Stimulated activated CD4-positive, alpha-beta T cell treated with anti-CD3 and anti-CD28 coated beads, TNF-alpha, amount 100 ng/mL, for 1 hour (primary cell): ENCODE measurements at regions not wholly inside any gene's neighbourhood (a gene's known extent, or its start where the extent isn't known, plus 50 kb on each side); places are given as distances from the start of the nearest gene placed in this dataset.
"Not testable (repeated sequence)": the region's sequence is repeated elsewhere in the genome, so short reads cannot be mapped to it uniquely, and the experiment has no call there.

ENCODE experiments used
- DNase-seq, 3 donors: peaks; one replicate each; pipeline ENCODE4 v3.0.0-alpha.2; 2020; ENCODE audit warnings: low read depth in 3 of 3, low spot score in 1 of 3

DNA sequence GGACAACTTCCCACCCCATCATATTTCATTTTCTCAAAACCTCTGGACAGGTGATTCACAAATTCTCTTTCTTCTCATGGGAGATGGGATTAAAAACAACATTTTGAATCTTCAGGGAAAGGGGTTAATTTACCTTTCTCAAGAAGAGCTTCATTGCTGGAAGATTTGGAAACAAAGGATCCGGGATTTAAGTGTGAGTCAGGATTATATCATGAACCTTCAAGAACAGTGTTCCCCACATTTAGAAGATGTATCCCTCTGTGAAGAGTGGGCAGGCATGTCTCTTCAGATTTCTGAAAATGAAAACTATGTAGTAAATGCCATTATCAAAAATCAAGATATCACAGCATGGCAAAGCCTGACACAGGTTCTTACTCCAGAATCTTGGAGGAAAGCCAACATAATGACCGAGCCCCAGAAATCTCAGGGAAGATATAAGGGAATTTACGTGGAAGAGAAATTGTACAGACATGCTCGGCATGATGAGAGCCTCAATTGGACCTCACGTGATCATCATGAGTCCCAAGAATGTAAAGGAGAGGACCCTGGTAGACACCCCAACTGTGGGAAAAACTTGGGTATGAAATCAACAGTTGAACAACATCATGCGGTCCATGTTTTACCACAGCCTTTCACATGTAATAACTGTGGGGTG, 99.5 kb upstream of the GPR39 start:
- not testable (repeated sequence) for DNase-seq

DNA sequence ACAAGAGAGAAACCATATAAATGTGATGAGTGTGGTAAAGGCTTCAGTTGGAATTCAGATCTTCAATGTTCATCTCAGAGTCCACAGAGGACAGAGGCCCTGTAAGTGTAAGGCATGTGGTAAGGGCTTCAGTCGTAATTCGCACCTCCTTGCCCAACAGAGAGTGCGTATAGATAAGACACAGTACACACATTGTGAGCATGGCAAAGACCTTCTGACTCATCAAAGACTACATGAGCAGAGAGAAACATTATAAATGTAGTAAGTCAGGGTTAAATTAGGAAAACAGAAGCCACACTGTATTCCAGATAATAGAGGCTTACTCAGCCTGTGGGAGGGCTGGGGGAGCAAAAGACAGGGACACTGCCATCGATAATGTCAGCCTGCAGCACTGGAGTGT, 98.1 kb upstream of the GPR39 start:
- DNase-seq: not testable (repeated sequence)

DNA sequence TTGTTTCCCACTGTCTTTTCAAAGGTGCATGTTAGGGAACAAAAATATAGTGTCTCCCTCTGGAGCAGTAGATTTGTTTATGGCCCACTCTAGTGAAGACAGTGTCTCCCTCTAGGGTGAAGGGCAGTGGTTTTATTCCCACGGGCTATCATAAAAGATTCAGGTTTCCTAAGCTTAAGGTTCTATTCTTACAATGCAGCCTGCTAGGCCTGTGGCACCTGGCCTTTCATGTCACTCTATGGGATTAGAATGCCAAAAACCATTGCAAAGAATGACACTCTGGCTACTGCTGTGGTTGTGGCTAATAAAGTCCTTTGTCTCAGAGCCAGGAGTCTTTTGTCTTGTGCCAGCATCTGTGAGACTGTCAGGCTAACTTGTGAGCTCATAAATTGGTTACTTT, 92.6 kb upstream of the GPR39 start:
- DNase-seq: not testable (repeated sequence)

DNA sequence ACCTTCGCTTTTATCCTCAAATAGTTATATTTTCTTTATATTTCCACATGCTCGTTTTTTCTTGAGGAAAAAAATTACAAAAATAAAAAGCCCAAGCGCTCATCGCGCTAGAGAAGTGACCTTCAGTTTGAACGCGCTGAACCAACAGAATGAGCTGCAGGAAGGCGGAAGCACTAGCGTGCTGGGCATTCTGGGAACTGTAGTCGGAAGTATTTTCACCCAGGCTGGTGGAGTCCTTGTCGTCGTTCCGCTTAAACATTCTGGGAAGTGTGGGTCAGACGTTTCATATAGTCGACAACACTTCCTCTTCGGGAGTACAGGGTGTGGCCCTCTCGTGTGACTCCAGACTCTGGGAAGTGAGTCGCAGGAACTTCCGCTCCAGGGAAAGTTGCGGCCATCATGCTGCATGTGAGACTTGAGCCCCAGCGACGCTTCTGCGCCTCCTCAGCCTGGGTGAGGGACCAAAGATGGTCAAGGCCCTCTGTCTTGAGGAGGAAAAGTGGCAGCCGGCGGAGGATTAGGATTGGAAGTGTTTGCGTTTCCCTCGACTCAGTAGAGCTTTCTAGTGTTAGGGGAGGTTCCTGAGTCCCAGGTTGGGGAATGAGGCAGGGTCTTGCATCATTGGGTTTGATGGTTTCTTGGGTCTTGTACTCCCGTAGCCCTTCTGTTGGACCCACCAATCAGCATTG, 84.1 kb upstream of the GPR39 start:
- not testable (repeated sequence) for DNase-seq

DNA sequence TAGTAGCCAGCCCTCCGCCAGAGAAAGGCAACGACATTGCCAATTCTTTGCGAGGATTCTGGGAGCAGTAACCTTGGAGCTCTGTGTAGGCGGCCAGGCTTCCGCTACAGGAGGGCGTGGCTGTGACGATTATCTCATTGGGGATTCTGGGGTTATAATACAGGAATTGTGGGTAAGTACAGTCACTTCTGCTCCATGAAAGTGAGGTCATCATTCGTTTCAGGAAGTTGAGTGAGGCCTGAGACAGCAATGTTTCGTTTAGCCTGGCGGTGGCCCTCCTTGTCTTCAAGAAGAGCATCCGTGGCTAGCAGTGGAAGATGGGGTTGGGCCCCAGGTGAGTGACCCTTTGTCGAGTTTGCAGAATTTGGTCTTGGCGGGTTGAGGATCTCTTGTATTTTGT, 79.5 kb upstream of the GPR39 start:
- not testable (repeated sequence) for DNase-seq

DNA sequence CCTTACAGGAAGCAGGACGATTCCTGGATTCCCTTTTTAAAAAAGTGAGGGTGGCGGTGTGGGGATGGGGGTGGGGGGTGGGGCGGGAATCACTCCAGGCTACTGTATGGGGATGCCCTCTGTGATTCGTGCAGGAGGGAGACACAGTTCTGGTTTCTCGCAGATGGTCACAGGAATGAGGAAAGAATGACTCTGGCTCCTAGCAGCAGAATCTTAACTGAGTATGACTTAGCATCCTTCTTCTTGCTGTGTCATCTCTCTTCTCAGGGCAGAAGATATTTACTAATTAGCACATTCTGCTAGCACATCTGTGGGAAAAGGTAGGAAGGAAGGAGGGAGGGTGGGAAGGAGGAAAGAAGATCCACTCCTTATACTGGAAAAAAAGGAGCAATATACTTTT, 78.8 kb upstream of the GPR39 start:
- not testable (repeated sequence) for DNase-seq

DNA sequence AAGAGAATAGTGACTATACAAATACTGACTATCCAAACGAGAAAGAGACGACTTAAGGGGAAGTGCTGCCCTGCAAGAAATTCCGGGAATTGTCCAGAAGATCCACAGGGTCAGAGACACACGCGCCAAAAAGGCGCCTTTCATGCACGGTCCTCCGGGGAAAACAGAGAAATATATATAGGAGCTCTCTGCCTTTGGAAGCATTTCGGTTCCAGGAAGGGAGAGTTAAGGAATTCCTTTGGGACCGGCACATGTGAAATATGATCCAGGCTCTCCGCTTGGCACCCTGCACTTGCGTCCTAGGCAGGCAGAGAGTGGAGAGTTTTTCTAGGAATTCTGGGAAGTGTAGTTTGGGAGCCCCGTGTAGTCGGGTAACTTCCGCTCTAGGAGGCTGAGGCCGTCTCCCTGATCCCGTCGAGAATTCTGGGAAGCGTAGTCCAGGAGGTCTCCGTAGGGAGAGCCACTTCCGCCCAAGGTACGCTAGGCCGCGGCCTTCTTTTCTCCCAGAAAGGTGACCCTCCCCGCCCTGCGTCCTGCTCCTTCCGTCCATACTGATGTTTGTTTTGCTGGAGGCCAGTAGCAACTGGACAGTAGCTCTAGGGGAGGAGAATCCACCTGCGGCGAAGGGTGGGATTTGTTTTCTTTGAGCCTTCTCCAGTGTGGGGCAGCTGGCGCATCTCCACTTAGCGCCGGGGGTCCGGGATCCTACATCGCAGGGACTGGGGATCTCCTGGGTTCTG, 69.4 kb upstream of the GPR39 start:
- not testable (repeated sequence) for DNase-seq

DNA sequence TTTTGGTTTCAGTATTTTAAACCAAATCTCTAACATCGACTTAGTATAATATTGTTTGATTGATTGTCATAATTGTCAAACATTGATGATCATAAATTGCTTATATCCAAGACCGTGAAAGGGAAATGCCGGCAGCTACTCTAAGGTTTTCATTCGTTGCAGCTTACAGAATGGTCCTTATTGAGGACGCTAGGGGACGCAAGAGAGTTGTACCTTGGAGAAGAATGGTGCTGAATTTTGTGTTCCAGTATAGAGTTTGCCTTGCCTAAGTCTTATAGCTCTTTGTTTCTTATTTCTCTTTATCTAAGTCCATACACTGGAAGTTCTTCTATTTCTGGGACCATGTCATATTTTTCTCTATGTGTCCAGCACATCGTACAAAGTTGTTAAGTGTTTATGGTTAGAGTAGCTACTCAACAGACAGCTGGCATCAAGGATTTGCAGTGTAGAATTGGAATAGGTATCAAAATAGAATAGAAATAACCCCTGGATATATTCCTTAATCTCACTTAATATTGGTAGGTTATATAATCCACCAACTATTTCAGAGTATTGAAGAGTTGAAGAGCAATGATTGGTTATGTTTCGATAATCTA, 67.4 kb upstream of the GPR39 start:
- DNase-seq: not testable (repeated sequence)

DNA sequence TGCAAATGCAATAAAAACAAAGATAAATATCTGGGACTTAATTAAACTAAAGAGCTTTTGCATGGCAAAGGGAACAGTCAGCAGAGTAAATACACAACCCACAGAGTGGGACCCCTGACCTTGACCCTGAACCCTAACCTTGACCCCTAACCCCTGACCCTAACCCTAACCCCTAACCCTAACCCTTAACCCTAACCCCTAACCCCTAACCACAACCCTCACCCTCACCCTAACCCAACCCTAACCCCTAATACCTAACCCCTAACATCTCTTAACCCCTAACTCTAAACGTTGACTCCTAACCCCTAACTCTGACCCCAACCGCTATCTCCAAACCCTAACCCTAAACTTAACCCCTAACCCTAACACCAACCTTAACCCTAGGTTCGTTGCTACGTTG, 64.9 kb upstream of the GPR39 start:
- DNase-seq: not testable (repeated sequence)

DNA sequence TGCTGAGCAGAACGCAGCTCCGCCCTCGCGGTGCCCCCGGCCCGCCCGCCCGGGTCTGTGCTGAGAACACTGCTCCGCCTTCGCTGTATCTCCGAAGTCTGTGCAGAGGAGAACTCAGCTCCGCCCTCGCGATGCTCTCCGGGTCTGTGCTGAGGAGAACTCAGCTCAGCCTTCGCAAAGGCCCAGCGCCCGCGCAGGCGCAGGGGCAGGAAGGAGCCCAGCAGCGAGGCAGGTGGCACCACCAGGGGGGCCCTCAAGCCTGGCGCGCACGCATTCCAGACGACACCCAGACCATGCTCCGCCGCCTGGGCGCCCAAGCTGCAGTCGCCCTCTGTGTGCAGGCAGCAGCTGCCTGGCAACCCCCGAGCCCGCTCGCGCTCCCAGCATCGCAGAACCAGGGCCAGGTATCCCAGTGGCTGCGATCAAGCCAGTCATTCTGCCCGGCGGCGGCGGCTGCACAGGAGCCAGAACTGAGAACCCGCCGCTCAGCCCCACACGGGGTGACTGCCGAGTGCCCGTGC, 64.1 kb upstream of the GPR39 start:
- not testable (repeated sequence) for DNase-seq

DNA sequence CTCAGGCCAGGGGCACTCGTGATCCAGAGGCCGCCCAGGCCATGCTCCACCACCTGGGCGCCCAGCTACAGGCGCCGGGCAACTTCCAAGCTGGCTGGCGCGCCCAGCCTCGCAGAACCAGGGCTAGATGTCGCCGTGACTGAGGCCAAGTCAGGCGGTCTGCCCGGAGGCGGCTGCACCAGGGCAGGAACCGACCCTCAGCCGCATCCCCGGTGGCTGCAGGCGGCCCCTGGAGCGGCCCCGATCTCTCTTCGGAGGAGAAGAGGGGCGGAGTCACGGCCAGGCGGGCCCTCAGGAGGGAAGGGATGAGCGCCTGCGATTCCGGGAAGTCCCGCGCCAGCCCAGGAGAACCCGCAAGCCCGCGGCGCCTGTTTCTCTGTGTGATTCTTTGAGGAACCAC, 63.2 kb upstream of the GPR39 start:
- DNase-seq: not testable (repeated sequence)

DNA sequence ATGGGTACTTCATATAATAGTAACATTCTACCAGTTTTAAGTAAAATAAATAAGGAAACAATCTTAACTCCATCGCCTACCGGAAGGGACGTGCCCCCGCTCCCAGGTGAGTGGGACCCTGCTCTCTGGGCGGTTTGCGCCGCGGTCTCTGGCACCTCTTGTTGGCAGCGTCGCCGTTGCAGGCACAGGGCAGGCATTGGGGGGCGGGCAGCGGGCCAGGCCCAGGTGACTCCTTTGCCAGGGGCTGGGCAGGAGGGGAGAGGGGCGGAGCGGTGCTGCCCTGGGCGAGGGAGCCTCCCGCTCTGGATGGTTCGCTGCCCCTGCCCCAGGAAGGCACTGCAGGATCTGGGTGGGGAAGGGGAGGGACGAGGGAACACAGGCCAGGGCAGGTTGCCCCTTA, 55.6 kb upstream of the GPR39 start:
- DNase-seq: not testable (repeated sequence)

DNA sequence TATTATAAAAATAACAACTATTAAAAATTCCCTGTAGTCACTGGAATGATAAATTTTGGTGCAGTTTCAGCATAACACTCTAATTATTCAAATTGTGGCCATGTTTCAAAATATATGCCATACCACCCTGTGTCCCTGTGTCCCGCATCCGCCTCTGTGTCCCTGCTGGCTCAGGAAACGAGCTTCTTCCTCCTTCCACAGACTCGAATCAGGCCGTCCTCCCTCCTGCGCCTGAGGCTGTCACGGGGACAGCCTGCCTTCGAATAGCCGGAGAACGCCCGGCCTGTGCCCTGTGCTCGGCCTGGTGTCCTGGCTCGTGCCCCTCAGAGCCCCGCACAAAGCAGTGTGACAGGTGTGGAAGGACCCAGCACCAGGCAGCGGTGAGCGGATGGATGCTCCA, 55.1 kb upstream of the GPR39 start:
- not testable (repeated sequence) for DNase-seq

DNA sequence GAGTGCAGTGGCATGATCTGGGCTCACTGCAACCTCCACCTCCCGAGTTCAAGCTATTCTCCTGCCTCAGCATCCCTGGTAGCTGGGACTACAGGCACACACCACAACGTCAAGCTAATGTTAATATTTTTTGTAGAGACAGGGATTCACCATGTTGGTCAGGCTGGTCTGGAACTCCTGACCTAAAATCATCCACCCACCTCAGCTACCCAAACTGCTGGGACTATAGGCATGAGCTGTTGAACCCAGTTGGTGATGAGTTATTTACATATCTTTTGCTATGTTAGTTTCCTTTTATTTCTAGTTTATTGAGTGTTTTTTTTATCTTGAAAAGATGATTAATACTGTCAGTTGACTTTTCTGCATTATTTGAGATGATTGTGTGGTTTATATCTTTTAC, 53.3 kb upstream of the GPR39 start:
- DNase-seq: not testable (repeated sequence)

DNA sequence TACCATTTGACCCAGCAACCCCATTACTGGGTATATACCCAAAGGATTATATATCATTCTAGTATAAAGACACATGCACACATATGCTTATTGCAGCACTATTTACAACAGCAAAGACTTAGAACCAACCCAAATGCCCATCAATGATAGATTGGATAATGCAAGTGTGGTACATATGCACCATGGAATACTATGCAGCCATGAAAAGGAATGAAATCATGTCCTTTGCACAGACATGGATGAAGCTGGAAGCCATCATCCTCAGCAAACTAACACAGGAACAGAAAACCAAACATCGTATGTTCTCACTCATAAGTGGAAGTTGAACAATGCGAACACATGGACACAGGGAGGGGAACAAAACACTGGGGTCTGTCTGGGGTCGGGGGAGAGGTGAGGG, 50.6 kb upstream of the GPR39 start:
- DNase-seq: not testable (repeated sequence)

DNA sequence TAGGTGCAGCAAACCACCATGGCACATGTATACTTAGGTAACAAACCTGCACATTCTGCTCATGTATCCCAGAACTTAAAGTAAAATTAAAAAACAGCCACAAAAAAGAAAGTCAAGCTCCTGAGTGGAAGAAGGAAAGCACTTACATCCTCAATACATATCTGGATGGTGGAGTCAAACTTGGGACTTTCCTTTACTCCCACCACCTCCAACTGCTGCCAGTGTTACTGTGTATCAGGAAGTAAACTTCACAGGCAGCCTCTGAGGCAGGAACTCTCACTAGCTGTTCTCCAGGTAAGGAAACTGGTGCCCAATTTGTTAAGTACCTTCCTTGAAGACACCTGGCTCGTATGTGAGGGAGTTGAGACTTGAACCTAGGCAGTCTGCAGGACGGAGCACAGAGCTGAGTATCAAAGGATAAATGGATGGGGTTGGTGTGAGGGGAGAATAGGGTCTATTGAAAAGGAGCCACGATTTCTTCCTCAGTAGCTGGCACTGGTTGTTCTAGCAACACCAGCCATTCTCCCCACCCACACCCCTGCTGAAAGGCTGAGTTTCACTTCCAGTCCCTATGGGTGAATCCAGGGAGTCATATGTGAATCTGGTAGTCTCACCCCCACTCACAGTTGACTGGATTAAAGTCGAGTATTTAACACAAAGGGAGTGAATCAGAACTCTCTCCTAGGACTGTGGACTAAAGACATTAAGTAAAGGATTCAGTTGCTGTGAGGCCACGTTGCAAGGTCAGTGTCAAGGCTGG, 50.0 kb upstream of the GPR39 start:
- DNase-seq: no peak
